ENCODE measurements at regions not wholly inside any gene's neighbourhood (a gene's known extent, or its start where the extent isn't known, plus 50 kb on each side); places are given as distances from the start of the nearest gene placed in this dataset.

DNA sequence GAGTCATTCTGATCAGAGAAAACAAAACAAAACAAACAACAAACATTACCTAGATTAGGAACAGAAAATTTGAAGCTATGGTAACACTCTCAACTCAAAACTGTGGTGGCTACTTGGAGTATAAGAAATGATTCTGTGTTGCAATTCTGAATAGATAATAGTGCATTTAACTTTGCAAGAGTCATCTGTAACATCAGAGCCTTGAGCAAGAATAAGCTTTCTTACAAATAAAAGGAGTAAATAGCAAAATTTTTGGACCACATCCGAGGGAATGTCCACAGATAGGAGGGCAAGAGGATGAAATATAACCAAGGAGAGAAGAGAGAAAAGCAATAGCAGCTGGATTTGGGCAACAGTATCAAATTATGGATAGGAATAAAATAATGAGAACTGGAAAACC lies 1090.6 kb downstream of the SLC6A15 start:
- DNase-seq (ENCODE audit: low spot score), result no peak

DNA sequence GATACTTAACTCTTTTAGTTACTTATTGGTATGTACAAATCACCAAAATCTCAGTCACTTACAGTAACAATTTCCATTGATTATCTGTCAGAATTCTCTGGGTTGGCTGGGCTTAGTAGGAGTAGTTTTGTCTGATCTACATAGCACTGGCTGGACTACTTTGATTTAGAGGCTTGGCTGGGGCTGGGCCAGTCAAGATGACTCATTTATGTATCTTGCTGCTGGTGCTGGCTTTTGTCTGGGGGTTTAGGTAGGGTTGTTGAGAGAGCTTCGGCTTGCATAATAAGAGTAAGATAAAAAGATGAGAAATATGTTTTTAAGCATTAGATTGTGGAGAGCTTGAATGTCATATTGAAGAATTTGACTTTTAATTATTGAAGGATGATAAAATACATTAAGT lies 1093.7 kb downstream of the SLC6A15 start:
- DNase-seq (ENCODE audit: low spot score), result no peak

DNA sequence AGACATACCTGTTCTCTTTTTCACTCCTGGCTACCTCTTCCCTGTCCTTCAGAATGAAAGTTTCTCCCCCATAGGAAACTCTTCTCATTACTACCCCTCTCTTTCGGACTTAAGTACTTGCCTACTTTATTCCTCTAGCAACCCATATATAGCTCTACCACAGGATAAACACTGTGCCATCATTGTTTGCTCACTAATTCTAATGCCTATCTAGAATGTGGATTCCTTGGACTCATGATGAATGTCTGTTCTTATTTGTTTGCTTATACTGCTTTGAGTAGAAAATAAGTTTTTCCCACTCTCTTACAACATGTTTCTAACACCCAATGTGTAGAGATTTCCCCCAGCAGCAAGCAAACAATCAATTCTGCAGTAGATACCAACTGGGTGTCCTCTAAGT lies 1094.9 kb downstream of the SLC6A15 start:
- no peak for DNase-seq (ENCODE audit: low spot score)

DNA sequence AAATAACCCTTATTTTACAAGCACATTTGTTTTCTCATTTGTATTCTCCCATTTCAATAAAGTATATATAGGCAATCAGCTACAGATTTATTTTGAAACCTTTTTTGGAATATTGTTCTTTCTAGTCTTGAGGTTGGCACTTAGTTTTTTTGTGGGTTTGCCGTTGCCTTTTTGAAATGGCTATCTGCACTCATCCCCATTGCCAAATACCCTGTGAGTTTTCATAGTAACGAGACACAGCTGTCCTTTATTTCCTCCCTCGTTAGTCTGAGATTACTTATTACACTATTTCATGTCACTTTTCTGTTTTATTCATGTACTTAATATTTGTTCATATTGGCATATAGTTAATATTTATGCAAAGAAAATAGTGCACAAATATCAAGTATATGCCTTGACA lies 1104.0 kb downstream of the SLC6A15 start:
- DNase-seq (ENCODE audit: low spot score), result no peak

DNA sequence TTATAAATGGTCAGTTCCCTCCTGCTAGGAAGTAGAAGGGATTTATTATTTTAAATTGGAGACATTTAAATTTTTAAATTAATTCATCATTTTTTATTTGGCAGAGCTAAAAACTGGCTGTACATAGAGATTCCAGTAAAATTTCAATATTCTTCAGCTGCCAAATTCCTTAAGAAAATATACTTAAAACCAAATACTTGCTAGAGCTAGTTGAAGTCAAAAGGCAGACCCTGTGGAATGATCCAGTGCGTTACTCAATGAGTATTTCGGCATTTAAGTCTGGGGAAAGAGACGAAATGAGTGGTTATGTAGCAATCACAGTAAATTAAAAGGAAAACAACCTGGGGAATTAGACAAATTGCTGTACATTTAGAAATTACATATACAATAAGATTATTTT lies 1104.7 kb downstream of the SLC6A15 start:
- DNase-seq (ENCODE audit: low spot score), result no peak

DNA sequence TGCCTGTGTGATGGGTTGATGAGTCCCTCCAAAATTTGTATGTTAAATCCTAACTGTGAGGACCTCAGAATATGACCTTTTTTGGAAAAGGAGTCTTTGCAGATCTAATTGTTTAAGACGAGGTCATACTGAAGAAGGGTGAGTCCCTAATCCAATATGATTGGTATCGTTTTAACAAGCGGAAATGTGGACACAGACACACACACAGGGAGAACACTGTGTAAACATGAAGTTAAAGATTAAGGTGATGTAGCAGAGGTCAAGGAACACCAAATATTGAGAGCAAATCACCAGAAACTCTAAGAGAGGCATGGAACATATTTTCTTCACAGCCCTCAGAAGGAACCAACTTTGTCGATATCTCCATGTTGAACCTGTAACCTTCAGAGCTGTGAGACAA lies 1106.7 kb downstream of the SLC6A15 start:
- no peak for DNase-seq (ENCODE audit: low spot score)

DNA sequence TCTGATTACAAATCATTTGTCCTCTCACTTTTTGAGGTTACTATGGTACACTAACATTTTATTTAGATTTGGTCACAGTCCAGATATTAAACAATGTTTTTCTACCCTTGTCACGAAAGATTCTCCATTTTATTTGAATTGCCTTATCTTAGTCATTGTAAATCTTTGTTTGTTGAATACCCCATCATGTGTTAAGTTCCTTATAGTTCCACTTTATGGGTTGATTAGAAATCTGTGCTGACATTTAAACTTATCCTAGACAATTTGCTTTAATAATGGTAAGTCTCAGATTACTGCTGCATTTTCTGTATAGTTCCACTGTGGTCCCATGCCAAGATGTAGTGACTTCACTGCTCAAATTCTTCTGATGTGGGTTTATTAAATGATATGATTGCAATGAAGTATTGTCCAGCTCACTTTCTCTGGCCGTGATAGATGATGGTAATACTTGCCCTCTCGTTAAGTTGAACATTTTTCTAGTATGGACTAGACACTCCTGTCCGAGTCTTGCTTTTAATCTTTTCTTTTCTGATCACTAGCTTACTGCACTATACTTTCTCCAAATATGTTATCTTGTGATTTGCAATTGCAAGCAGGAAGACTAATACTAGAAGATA lies 1107.3 kb downstream of the SLC6A15 start:
- DNase-seq (ENCODE audit: low spot score), result no peak

DNA sequence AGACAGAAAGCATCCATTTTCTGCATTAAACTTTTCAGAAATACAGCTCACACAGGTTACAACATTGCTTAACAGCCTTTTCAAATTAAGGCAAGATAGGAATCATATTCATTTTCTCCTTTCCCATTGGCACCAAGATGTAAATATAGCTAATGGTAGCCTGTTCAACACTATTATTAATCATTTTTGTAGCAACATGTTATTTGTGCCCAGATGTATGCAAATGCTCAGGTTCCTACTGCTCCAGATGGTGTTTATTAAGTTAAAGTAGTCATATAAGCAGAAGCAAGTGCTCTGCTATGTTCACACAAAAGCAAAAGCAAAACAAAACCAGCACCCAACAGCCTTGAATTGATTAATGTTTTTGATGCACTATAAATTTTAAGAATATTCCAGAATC lies 1110.6 kb downstream of the SLC6A15 start:
- no peak for DNase-seq (ENCODE audit: low spot score)

DNA sequence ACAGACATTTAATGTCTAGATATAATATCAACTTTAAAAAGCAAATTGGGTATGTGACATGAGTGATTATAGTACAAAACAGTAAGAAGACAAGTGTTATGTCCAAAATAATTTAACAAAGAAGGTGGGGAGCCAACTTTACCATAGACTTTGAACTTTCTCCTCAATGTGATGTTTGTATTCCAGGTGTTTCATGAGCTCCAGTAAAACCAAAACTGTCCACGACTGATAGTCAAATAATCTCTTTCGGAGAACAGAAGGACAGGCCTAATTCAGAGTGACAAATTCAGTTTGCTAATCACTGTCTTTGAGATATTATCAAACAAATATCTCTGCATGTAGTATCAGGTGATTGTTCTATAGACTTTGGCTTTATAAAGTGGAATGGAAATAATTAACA lies 1112.6 kb downstream of the SLC6A15 start:
- no peak for DNase-seq (ENCODE audit: low spot score)

DNA sequence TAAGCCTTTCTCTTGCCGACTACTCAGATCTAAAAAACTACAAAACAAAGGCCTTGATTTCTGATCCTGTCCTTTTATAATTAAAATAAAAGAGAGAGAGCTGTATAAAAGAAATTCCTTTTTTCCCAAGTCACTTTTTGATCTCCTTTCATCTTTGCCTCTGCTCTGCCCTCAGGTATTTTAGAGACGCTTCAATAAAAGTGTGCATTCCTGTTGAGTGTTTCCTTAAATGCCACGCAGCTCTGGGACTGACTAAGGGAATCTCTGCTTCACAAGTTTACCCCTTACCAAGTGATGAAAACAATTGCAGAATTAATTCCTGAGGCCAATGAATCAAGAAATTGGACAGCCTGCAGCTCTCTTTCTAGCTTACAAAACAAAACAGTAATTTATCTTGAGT lies 1109.8 kb downstream of the TMTC2 start:
- no peak for DNase-seq (ENCODE audit: low spot score)

DNA sequence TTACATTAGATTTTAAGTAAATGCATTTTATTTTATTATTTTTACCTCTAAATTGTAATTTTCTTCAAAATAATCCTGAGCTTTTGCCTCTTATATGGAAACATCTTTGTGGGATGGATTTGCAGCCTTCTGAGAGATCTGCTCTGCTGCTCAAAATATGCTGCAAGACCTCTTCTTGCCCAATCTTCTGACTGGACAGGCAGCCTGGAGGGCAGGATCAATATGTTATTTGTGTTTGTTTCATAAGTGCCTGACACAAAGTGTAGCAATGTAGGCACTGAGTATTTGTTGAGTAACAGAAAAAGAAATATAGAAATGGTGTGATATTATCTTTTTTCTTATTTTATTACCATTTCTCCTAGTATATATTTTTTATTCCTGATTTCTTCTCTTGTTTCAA lies 1106.9 kb downstream of the TMTC2 start:
- no peak for DNase-seq (ENCODE audit: low spot score)

DNA sequence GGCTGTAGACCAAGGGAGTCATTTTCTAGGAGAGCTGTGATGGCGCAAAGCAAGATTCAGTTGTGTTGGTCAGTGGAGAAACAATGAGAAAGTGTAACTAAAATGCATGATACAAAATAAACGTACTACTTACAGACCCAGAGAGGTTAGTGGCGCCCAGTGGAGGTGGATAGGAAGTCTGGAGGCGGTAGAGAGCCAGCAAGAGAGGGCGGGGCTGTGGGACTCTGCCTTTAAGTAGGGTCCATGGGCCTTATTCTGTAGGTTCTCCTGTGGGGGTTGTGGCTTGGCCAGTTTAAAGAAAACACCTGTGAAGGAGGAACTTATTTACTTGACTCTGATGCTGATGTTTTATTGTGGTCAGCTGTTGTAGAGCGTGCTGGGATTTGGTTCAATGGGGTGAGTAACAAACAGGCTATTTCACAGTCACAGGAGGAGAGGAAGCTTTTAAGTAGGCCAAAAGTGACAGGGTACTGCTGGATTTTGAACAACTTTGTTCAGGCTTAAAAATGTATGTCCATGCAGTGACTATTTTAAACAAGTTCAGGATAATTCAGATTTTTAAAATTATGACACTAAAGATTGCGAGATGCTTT lies 1097.7 kb downstream of the TMTC2 start:
- no peak for DNase-seq (ENCODE audit: low spot score)

DNA sequence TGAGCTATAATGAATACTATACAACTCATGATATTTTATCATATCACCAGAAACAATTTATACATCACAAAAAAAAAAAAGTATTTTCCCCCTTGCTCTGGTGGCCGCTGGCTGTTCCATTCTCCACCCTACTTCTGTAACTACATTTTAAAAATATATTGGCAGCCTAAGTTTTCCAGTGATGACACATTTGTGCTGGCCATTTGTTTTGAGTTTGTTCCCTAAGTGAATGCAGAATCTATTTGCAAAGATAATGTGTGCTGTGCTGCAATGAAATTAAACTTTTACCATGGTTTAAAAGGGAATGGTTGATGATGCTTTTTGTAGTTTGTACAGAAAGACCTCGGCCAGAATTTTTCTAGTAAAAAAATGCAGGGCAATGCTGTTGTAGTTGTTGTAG lies 1092.8 kb downstream of the TMTC2 start:
- DNase-seq (ENCODE audit: low spot score), result no peak

DNA sequence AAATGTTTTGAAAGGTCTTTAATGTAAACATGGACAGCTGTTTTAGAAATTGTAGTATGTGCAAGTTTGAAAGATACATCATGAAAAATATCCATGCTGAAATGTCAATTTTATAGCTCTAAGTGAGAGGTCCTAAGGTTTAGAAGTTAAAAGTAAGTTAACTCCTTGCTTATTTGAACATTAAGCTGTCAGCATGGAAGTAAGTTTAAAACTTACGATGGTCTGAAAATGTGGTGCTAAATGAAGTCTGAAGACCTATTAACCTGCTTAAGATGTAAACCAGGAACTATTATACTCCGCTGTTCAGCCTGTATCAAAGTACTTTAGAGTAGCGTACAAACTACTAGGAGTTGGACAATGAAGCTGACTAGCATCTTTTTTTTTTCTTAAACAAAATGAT lies 1082.4 kb downstream of the TMTC2 start:
- no peak for DNase-seq (ENCODE audit: low spot score)

DNA sequence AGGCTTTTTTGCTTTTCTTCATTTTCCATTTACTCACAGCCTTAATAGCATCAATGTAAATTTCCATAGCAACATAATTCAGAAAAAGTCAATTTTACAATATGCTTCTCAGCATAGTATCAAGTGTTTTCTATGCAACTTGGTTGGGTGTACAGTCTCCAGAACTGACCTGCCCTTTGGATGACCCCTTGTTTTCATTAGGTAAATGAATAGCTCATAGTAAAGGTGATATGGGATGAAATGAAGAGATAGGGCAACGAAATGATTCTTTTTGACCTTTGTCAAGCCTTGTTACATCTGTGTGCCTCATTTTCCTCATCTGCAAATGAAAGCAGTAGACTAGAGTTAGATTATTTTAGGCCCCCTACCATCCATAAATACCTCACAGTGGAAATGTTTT lies 1081.0 kb downstream of the TMTC2 start:
- no peak for DNase-seq (ENCODE audit: low spot score)

DNA sequence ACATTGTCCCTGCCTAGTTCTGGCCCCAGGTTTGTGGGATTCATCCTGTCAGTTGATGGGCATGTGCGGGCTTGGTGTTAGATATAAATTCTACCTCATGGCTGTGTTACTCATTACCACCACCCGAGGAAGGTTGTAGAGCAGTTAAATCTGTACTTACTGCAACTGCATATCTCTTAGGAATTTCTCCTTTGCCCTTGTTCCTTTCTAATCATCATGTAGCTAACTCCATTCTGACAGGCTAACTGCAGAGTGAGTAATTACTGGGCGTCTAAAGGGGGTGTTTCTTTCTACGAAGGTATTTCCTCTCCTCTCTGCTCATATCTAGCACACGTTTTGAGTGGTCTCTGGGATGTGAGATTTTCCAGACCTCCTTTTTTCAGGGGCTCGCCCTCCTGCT lies 1076.7 kb downstream of the TMTC2 start:
- DNase-seq (ENCODE audit: low spot score), result no peak

DNA sequence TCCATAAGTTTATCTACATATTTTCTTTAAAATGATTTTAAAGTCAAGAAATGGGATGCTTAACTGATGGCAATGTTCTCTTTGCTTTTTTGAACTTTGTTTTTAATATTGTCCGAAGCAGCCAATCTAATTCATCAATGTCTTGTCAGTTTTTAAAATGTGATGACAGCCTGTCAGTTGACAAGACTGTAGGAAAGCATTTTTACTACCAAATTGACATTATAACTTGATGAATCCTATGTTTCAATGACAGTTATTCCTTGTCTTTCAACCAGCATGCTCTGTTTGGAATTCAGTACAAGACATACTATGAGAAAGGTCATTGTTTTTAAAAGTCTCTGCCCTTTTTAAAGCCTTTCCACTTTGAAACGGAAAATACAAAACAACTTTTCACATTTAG lies 1073.2 kb downstream of the TMTC2 start:
- peak; percentile 1 for DNase-seq (ENCODE audit: low spot score)

DNA sequence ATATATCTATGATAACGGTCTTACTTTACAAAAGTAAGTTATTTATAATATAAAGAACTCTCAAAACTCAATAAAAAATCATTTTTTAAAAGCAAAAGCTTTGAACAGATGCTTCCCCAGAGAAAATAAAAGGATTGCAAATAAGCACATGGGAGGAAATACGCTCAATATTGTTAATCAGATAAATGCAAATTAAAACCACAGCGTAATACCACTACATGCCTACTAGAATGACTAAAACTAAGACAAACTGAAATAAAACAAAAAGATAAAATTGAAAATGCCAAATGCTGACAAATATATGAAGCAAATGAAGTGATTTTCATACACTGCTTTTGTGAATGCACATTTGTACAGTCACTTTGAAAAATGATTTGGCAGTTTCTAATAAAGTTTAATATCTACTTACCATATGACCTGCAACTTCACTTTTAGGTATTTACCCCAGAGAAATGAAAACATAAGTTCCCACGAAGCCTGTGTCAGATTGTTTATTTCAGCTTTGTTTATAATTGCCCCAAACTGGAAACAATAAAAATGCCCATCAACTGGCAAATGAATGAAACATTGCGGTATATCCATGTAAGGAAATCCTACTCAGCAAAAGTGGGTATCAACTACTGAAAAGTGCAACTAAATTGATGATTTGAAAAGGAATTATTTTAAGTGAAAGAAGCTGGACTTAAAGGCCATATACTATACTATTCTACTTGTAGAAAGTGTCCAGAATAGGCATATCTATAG lies 1072.4 kb downstream of the TMTC2 start:
- no peak for DNase-seq (ENCODE audit: low spot score)

DNA sequence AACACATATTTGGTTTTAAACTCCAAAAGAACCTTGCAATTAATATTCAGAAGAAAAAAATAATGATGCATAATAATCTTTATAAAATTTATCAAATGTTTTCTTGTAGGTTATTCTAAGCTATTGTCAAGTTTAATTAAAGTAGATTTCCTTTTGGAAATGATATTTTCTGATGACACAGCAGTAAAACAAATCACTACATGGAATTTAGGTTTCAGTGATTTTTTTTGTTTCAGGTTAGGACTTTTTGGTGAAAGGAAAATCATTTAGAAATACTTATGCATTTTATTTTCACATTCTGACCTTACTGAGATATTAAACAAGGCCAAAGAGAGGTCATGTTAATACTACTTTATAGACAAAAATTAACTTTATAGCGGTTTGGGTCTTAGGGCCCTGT lies 1067.2 kb downstream of the TMTC2 start:
- no peak for DNase-seq (ENCODE audit: low spot score)

DNA sequence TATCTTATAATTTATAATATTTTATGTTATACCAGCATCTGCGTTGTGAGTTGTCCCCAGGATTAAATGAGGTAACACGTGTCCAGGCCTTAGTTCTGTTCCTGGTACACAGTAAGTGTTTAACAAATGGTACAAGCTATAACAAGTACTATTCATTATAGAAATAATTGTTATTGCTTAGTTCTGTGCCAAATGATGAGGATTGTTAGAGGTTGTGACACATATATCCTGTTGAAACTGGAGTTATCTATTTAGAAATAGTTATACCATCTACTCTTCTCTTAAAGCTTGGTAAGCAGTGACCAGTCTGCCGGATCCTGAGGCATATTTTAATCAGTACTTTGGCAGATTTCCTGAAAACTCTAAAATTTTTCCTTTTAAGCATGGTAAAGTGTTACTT lies 1066.5 kb downstream of the TMTC2 start:
- no peak for DNase-seq (ENCODE audit: low spot score)

DNA sequence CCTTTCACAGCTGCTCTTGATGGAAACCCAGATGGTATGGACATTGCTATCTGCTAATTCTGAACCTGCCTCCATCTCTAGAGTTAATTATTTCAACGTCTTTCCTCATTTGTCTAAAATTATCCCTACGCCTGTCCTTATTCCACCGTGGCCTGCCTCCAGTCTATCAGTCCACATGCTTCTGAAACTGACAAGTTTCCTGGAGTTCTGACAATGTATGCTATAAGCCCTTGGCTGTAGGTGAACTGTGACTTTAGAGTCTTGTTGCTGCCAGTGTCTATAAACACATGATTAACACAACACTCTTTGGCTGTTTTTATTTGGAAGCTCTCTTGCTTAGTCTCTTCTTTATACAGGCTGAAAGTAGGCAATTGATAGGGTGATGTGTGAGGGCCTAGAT lies 1052.9 kb downstream of the TMTC2 start:
- DNase-seq (ENCODE audit: low spot score), result no peak

DNA sequence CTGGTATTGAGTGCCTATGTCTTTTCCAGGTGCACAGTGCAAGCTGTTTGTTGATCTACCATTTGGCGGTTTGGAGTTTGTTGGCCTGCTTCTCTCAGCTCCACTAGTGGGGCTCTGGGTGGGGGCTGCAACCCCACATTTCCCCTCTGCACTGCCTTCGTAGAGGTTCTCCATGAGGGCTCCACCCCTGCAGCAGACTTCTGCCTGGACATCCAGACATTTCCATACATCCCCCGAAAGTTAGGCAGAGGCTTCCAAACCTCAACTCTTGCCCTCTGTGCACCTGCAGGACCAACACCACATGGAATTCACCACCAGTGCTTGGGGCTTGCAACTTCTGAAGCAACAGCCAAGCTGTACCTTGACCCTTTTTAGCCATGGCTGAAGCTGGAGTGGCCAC lies 1024.1 kb downstream of the TMTC2 start:
- DNase-seq (ENCODE audit: low spot score), result no peak

DNA sequence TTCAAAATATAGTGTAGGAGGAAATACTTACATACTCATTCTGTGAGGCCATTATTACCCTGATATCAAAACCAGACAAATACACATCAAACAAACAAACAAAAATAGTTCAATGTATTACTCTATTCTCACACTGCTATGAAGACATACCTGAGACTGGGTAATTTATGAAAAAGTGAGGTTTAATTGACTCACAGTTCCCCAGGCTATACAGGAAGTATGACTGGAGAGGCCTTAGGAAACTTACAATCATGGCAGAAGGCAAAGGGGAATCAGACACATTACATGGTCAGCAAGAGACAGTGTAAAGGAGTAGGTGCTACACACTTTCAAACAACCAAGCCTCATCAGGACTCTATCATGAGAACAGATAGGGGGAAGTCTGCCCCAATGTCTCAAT lies 1023.2 kb downstream of the TMTC2 start:
- no peak for DNase-seq (ENCODE audit: low spot score)

DNA sequence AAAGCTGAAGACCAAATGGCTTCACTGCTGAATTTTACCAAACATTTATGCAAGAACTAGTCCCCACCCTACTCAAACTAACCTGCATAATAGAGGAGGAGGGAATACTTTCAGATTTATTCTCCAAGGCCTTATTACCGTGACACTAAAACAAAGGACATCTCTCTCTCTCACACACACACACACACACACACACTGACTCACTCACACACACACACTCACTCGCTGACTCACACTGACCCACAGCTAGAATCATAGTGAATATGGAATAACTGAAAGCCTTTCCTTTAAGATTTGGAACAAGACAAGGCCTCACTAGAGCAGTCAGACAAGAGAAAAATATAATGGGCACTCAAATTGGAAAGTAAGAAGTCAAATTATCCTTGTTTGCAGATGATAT lies 1014.1 kb downstream of the TMTC2 start:
- no peak for DNase-seq (ENCODE audit: low spot score)

Data from COLO829 (cell line).